ENCODE measurements at regions not wholly inside any gene's neighbourhood (a gene's known extent, or its start where the extent isn't known, plus 50 kb on each side); places are given as distances from the start of the nearest gene placed in this dataset.

DNA sequence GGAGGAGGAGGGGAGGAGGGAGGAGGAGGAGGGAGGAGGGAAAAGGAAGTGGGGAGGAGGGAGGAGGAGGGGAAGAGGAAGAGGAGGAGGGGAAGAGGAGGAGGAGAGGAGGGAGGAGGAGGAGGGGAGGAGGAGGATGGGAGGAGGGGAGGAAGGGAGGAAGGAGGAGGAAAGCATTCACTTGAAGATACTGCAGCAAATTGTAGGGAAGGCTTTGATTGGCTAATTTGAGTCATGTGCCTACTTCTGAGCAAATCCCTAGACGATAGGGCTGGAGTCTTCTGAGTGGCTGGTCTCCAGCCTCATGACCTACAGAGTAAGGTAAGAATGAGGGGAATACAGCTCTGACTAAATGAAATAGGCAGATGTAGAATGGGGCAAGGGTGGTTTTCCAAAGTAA, 783.2 kb upstream of the RBFOX1 start:
- POLR2A ChIA-PET (ENCODE audit: unreplicated experiment): no interaction called here
- H3K56ac ChIP-seq (ENCODE audit: extremely low read depth, insufficient read depth, low read length): no peak overlapping the region
- in situ Hi-C loops (cut with MboI; ENCODE audit: low sequenced_read_pairs): no loop called here

More for the DNA sequence above, 783.2 kb upstream of the RBFOX1 start:
- Histone ChIP-seq H3K4ac (ENCODE audit: low read depth, low read length) (no peak overlapping the region), H3K9ac (ENCODE audit: low read depth, low read length) (no peak overlapping the region), H2AFZ (replicated peaks; ENCODE audit: low read length, poor library complexity) (no peak overlapping the region), H3K36me3 (ENCODE audit: control insufficient read depth, insufficient read depth, low read length) (no peaks in the 10 kb centered on the region), H2AK9ac (replicated peaks; ENCODE audit: low read depth, low read length, poor library complexity) (no peak overlapping the region), H4K20me1 (ENCODE audit: insufficient read depth, low read length) (no peaks in the 10 kb centered on the region), H2BK5ac (ENCODE audit: low read depth, low read length, poor library complexity, severe bottlenecking) (no peak overlapping the region), H2BK120ac (ENCODE audit: low read depth, low read length) (no peak overlapping the region), H3K18ac (ENCODE audit: low read depth, low read length) (no peak overlapping the region), H3K9me1 (ENCODE audit: insufficient read depth, low read length) (no peaks in the 10 kb centered on the region), H3K79me1 (ENCODE audit: low read depth in 1 of 2, low read length in 2 of 2) (no peaks in the 10 kb centered on the region), H3K9me3 (ENCODE audit: control insufficient read depth, insufficient read depth, low read length) (peaks cover 6% of the 10 kb centered on the region), H3K23ac (ENCODE audit: low read depth, low read length) (no peak overlapping the region), H3K4me1 (ENCODE audit: control insufficient read depth, insufficient read depth, low read length) (no peaks in the 10 kb centered on the region), H2BK15ac (ENCODE audit: low read depth, low read length) (no peak overlapping the region), H3K27ac (ENCODE audit: insufficient read depth, low read length) (no peak overlapping the region), H4K8ac (ENCODE audit: low read depth in 2 of 2, low read length in 2 of 2) (no peak overlapping the region), H4K91ac (ENCODE audit: insufficient read depth, low read depth, low read length) (no peak overlapping the region), H3K27me3 (ENCODE audit: control insufficient read depth, insufficient read depth, low read length) (no peaks in the 10 kb centered on the region), H3K14ac (replicated peaks; ENCODE audit: low read depth, low read length) (no peak overlapping the region), H2BK20ac (ENCODE audit: low read depth, low read length) (no peak overlapping the region), H3K4me2 (ENCODE audit: low read depth, low read length) (no peak overlapping the region), H2AK5ac (ENCODE audit: low read depth, low read length) (no peak overlapping the region), H3K4me3 (ENCODE audit: insufficient read depth, low read depth, low read length) (no peak overlapping the region), H4K5ac (ENCODE audit: low read depth, low read length) (no peak overlapping the region)
- 29% methylated on average over 1 of the region's 1 CpG; no CpG with 5 or more reads in 1 of the 2 experiments for whole genome bisulfite sequencing, 2 experiments (ENCODE audit: extremely low coverage in 2 of 2, insufficient read length in 1 of 2)
- dilution Hi-C loops (cut with HindIII; ENCODE audit: low sequenced_read_pairs, unreplicated experiment): no loop called here
- intact Hi-C loops (cut with micrococcal nuclease): no loop called here
- no TSS peak for BruUV-seq (replicated peaks)
- TF ChIP-seq CHD1 (IDR thresholded peaks at IDR 0.05; ENCODE audit: low read depth, low read length) (no peak), NFE2L2 (IDR thresholded peaks at IDR 0.05; ENCODE audit: low read depth, low read length) (no peak), POLR2A (IDR thresholded peaks at IDR 0.05; ENCODE audit: low read depth, low read length) (no peak), SMC3 (IDR thresholded peaks at IDR 0.05; ENCODE audit: low read depth, low read length) (no peak), MXI1 (IDR thresholded peaks at IDR 0.05; ENCODE audit: borderline replicate concordance, low read depth, low read length) (no peak)
- TF ChIP-seq, protein P1, sequence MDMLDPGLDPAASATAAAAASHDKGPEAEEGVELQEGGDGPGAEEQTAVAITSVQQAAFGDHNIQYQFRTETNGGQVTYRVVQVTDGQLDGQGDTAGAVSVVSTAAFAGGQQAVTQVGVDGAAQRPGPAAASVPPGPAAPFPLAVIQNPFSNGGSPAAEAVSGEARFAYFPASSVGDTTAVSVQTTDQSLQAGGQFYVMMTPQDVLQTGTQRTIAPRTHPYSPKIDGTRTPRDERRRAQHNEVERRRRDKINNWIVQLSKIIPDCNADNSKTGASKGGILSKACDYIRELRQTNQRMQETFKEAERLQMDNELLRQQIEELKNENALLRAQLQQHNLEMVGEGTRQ (IDR thresholded peaks at IDR 0.05; ENCODE audit: low read depth, low read length): no peak
- DNase-seq (no peak), ATAC-seq (ENCODE audit: low read depth) (no peak)
- CTCF ChIA-PET: no interaction called here
